GM23248 (cell line): ENCODE measurements at regions not wholly inside any gene's neighbourhood (a gene's known extent, or its start where the extent isn't known, plus 50 kb on each side); places are given as distances from the start of the nearest gene placed in this dataset.

Experiments used
- DNase-seq: peaks from one replicate; pipeline ENCODE4 v3.0.0-alpha.2; 2015
- H2AFZ ChIP-seq: fragments of 200-600 bp; sonication (generic); 2 replicates; pipeline ENCODE4 v1.6.1; 2016; ENCODE audit warnings: antibody characterized with exemption
- H3F3A ChIP-seq: fragments of 200-600 bp; sonication (generic); 2 replicates; pipeline ENCODE4 v1.6.1; 2016; ENCODE audit warnings: mild to moderate bottlenecking, antibody characterized with exemption, mixed run types; ENCODE audit not compliant: insufficient read depth
- H3K27ac ChIP-seq: fragments of 200-600 bp; sonication (generic); 2 replicates; pipeline ENCODE4 v1.5.1; 2016; ENCODE audit warnings: mild to moderate bottlenecking
- H3K27me3 ChIP-seq: fragments of 200-600 bp; sonication (generic); replicated peaks from 2 replicates; pipeline ENCODE4 v1.6.1; 2016; ENCODE audit warnings: mild to moderate bottlenecking; ENCODE audit not compliant: insufficient read depth
- H3K36me3 ChIP-seq: fragments of 200-600 bp; sonication (generic); 2 replicates; pipeline ENCODE4 v1.6.1; 2016; ENCODE audit warnings: low read depth, mild to moderate bottlenecking
- H3K4me1 ChIP-seq: fragments of 200-600 bp; sonication (generic); 2 replicates; pipeline ENCODE4 v1.6.1; 2016; ENCODE audit warnings: mild to moderate bottlenecking; ENCODE audit not compliant: insufficient read depth
- H3K4me2 ChIP-seq: fragments of 200-600 bp; sonication (generic); one replicate; pipeline ENCODE4 v1.6.1; 2016; ENCODE audit warnings: mild to moderate bottlenecking; ENCODE audit not compliant: unreplicated experiment
- H3K4me3 ChIP-seq: fragments of 200-600 bp; sonication (generic); 2 replicates; pipeline ENCODE4 v1.5.1; 2016; ENCODE audit warnings: mild to moderate bottlenecking
- H3K79me2 ChIP-seq: fragments of 200-600 bp; sonication (generic); 2 replicates; pipeline ENCODE4 v1.6.1; 2016; ENCODE audit warnings: mild to moderate bottlenecking; ENCODE audit not compliant: insufficient read depth
- H3K9ac ChIP-seq: fragments of 200-600 bp; sonication (generic); 2 replicates; pipeline ENCODE4 v1.6.1; 2016; ENCODE audit warnings: mild to moderate bottlenecking
- H3K9me2 ChIP-seq: fragments of 200-600 bp; sonication (generic); 2 replicates; pipeline ENCODE4 v1.6.1; 2016; ENCODE audit warnings: mixed run types, mild to moderate bottlenecking, moderate library complexity; ENCODE audit not compliant: insufficient read depth
- H3K9me3 ChIP-seq: fragments of 200-600 bp; sonication (generic); one replicate; pipeline ENCODE4 v1.6.1; 2017; ENCODE audit warnings: low read depth
- H4K20me1 ChIP-seq: fragments of 200-600 bp; sonication (generic); 2 replicates; pipeline ENCODE4 v1.6.0; 2016; ENCODE audit not compliant: insufficient read depth
- EZH2 ChIP-seq: fragments of 200-600 bp; sonication (generic); IDR thresholded peaks from 2 replicates; pipeline ENCODE4 v1.6.1; 2018; ENCODE audit warnings: antibody characterized with exemption, mild to moderate bottlenecking; ENCODE audit not compliant: insufficient read depth, poor library complexity, severe bottlenecking
- EZH2phosphoT487 ChIP-seq: fragments of 200-600 bp; sonication (generic); IDR thresholded peaks from 2 replicates; pipeline ENCODE4 v1.6.1; 2018; ENCODE audit warnings: antibody characterized with exemption, moderate library complexity, mild to moderate bottlenecking, low read depth; ENCODE audit not compliant: insufficient read depth
- WGBS, 2 experiments: methylation state at CpG; one replicate each; pipeline ENCODE4 v1.1.6; 2015 to 2017; ENCODE audit warnings: low lambda C conversion rate in 2 of 2, low coverage in 1 of 2; ENCODE audit errors: missing lambda C conversion rate in 2 of 2; 5-methylcytosine and 5-hydroxymethylcytosine counted together
- in situ Hi-C: fragments of 300-500 bp; cut with MboI; formaldehyde crosslinking; loops from 2 replicates; pipeline ENCODE4 v1.15.0; 2020

- H3K4me3 ChIP-seq, result no peak overlapping the region
- H4K20me1 ChIP-seq, result no peaks in the 10 kb centered on the region
- no peak overlapping the region for H3K9ac ChIP-seq
- TF ChIP-seq EZH2phosphoT487 (no peak), EZH2 (no peak)
- no peak overlapping the region for H3K4me2 ChIP-seq
- H2AFZ ChIP-seq, result no peak overlapping the region
- no peaks in the 10 kb centered on the region for H3K9me3 ChIP-seq
- H3K79me2 ChIP-seq, result no peaks in the 10 kb centered on the region
- H3F3A ChIP-seq, result no peaks in the 10 kb centered on the region
- DNase-seq, result no peak
- no peaks in the 10 kb centered on the region for H3K4me1 ChIP-seq
- H3K9me2 ChIP-seq, result no peaks in the 10 kb centered on the region
- no peaks in the 10 kb centered on the region for H3K36me3 ChIP-seq
- in situ Hi-C loops, result no loop called here
- 66 to 73% methylated on average over 3 of the region's 3 CpGs for WGBS, 2 experiments
- H3K27ac ChIP-seq, result no peak overlapping the region
- no peaks in the 10 kb centered on the region; the same call in none of the 2 replicates for H3K27me3 ChIP-seq
Measured at GRCh38 chr12:5220835-5221234, 177.2 kb downstream of the KCNA5 start.

GRCh38 chr12:5222011-5222461 is 178.4 kb downstream of the KCNA5 start:
- in situ Hi-C loops, result no loop called here
- TF ChIP-seq EZH2phosphoT487 (no peak), EZH2 (no peak)

GRCh38 chr12:5222729-5223128 is 179.1 kb downstream of the KCNA5 start:
- no peaks in the 10 kb centered on the region; the same call in none of the 2 replicates for H3K27me3 ChIP-seq
- no peak overlapping the region for H3K4me2 ChIP-seq
- no peaks in the 10 kb centered on the region for H3K4me1 ChIP-seq
- no peak for TF ChIP-seq EZH2phosphoT487
- TF ChIP-seq EZH2, result no peak
- H2AFZ ChIP-seq, result no peak overlapping the region
- 59 to 79% methylated on average over 5 of the region's 5 CpGs for WGBS, 2 experiments
- no peaks in the 10 kb centered on the region for H4K20me1 ChIP-seq
- in situ Hi-C loops, result no loop called here
- no peaks in the 10 kb centered on the region for H3K9me3 ChIP-seq
- no peak for DNase-seq
- H3K4me3 ChIP-seq, result no peak overlapping the region
- no peak overlapping the region for H3K9ac ChIP-seq
- no peaks in the 10 kb centered on the region for H3K36me3 ChIP-seq
- no peaks in the 10 kb centered on the region for H3K9me2 ChIP-seq
- H3F3A ChIP-seq, result no peaks in the 10 kb centered on the region
- H3K79me2 ChIP-seq, result no peaks in the 10 kb centered on the region
- H3K27ac ChIP-seq, result no peak overlapping the region

More at GRCh38 chr12:5222011-5222461, 178.4 kb downstream of the KCNA5 start:
- Histone ChIP-seq H3K4me2 (no peak overlapping the region), H3K4me3 (no peak overlapping the region), H4K20me1 (no peaks in the 10 kb centered on the region), H3K9me2 (no peaks in the 10 kb centered on the region), H3K27ac (no peak overlapping the region), H3K9ac (no peak overlapping the region), H3K36me3 (no peaks in the 10 kb centered on the region), H3K9me3 (no peaks in the 10 kb centered on the region), H3K4me1 (no peaks in the 10 kb centered on the region), H3F3A (no peaks in the 10 kb centered on the region), H3K27me3 (no peaks in the 10 kb centered on the region; the same call in none of the 2 replicates), H3K79me2 (no peaks in the 10 kb centered on the region), H2AFZ (no peak overlapping the region)
- 39 to 45% methylated on average over 2 of the region's 2 CpGs for WGBS, 2 experiments
- no peak for DNase-seq

DNA sequence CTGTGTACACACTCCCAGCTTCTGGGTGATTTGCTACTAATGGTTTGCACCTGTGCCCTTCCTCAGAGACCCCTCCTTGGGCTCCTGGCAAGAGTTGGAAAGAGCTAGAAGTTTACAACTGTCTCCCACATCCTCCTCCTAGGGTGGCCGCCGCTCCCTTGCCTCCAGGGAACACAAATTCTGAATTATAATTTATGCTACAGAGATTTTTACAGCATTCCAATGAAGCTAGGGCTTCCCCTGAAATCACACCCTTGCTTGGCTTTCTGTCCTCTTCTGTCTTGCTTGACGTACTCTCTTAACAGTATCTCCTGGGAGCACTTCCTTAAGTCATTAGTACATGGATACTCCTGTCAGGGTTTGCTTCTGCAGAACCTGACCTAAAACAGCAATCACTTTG is 180.2 kb downstream of the KCNA5 start:
- H3K27me3 ChIP-seq, result no peaks in the 10 kb centered on the region; the same call in none of the 2 replicates
- WGBS, 2 experiments, result 53 to 54% methylated on average over 3 of the region's 3 CpGs
- in situ Hi-C loops, result no loop called here
- no peaks in the 10 kb centered on the region for H3K4me1 ChIP-seq
- no peaks in the 10 kb centered on the region for H3F3A ChIP-seq
- no peak for TF ChIP-seq EZH2
- TF ChIP-seq EZH2phosphoT487, result no peak
- no peak overlapping the region for H2AFZ ChIP-seq
- H3K9me2 ChIP-seq, result no peaks in the 10 kb centered on the region
- H3K36me3 ChIP-seq, result no peaks in the 10 kb centered on the region
- no peak overlapping the region for H3K27ac ChIP-seq
- no peak overlapping the region for H3K4me3 ChIP-seq
- H3K79me2 ChIP-seq, result no peaks in the 10 kb centered on the region
- no peaks in the 10 kb centered on the region for H4K20me1 ChIP-seq
- no peaks in the 10 kb centered on the region for H3K9me3 ChIP-seq
- DNase-seq, result no peak
- H3K9ac ChIP-seq, result no peak overlapping the region
- H3K4me2 ChIP-seq, result no peak overlapping the region

DNA sequence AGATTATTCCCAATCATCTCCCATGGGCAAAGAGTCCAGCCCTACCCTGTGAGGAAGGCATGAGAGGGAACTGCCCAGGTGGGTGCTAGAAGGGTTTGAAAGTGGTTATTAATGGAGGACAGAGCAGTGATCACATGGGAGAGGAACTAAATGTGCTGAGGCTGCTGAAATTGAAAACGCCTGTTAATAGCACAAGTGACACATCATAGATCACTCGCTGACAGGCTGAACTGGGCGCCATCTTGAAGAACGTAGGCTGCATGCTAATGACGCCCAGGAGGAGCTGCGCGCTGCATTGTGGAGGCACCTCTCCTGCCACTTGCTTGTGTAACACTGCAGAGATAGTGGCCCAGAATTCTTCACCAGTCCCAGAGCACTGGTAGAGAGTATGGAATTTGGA is 182.9 kb downstream of the KCNA5 start:
- no peaks in the 10 kb centered on the region for H3K4me1 ChIP-seq
- no peaks in the 10 kb centered on the region for H3F3A ChIP-seq
- H3K9me3 ChIP-seq, result no peaks in the 10 kb centered on the region
- H3K27ac ChIP-seq, result no peak overlapping the region
- DNase-seq, result no peak
- no peaks in the 10 kb centered on the region for H3K79me2 ChIP-seq
- no peaks in the 10 kb centered on the region for H3K36me3 ChIP-seq
- no peaks in the 10 kb centered on the region for H4K20me1 ChIP-seq
- 81 to 83% methylated on average over 7 of the region's 7 CpGs for WGBS, 2 experiments
- H2AFZ ChIP-seq, result no peak overlapping the region
- no peak overlapping the region for H3K4me2 ChIP-seq
- TF ChIP-seq EZH2, result no peak
- H3K9ac ChIP-seq, result no peak overlapping the region
- no peaks in the 10 kb centered on the region for H3K9me2 ChIP-seq
- no peak overlapping the region for H3K4me3 ChIP-seq
- H3K27me3 ChIP-seq, result no peaks in the 10 kb centered on the region; the same call in 1 of the 2 replicates
- in situ Hi-C loops, result no loop called here
